Uterus (tissue), 3 donors: ENCODE measurements at regions not wholly inside any gene's neighbourhood (a gene's known extent, or its start where the extent isn't known, plus 50 kb on each side); places are given as distances from the start of the nearest gene placed in this dataset.

ENCODE experiments used
- DNase-seq, 2 donors: peaks; one replicate each; pipeline ENCODE4 v3.0.0-alpha.2; 2019 to 2020
- H3K27ac ChIP-seq, 2 donors: fragments of 200-600 bp; sonication (generic); 1 replicate in 1 of 2; 2 replicates in 1 of 2; pipeline ENCODE4 v1.5.1; 2016 to 2018
- H3K27me3 ChIP-seq, 2 donors: fragments of 200-600 bp; sonication (generic); one replicate each; pipeline ENCODE4 v1.5.1; 2018 to 2019; ENCODE audit warnings: control low read depth in 1 of 2
- H3K36me3 ChIP-seq, 2 donors: fragments of 200-600 bp; sonication (generic); one replicate each; pipeline ENCODE4 v1.5.1; 2019; ENCODE audit warnings: control low read depth in 1 of 2
- H3K4me1 ChIP-seq, 2 donors: fragments of 200-600 bp; sonication (generic); one replicate each; pipeline ENCODE4 v1.5.1; 2018 to 2019; ENCODE audit warnings: control low read depth in 1 of 2
- H3K4me3 ChIP-seq, 2 donors: fragments of 200-600 bp; sonication (generic); 1 replicate in 1 of 2; 2 replicates in 1 of 2; pipeline ENCODE4 v1.5.1; 2018 to 2019; ENCODE audit warnings: mild to moderate bottlenecking in 1 of 2
- H3K9me3 ChIP-seq, 2 donors: fragments of 200-600 bp; sonication (generic); one replicate each; pipeline ENCODE4 v1.5.1; 2019; ENCODE audit warnings: control low read depth in 1 of 2
- CTCF ChIP-seq, 4 experiments: fragments of 200-600 bp in 2 of 4; fragments of 450-650 bp in 2 of 4; sonication (generic) in 2 of 4; IDR thresholded peaks; one replicate each; pipeline ENCODE4 v1.5.1; 2016 to 2019; ENCODE audit warnings: antibody characterized with exemption in 4 of 4, mild to moderate bottlenecking in 2 of 4, moderate library complexity in 1 of 4
- POLR2A ChIP-seq, 2 donors: fragments of 450-650 bp; IDR thresholded peaks; one replicate each; pipeline ENCODE4 v1.6.1; 2016; ENCODE audit warnings: antibody characterized with exemption in 2 of 2, mild to moderate bottlenecking in 1 of 2, moderate library complexity in 1 of 2
- intact Hi-C: fragments of 100-400 bp; cut with DNase I; formaldehyde crosslinking; loops from one replicate; pipeline ENCODE4 v1.15.1; 2023; ENCODE audit warnings: low total_unique reads
- donor health status: DM: yes; HTN: yes; CAD: no.

- Histone ChIP-seq H3K4me3 (no peak overlapping the region), H3K27ac (no peak overlapping the region), H3K36me3 (no peaks in the 10 kb centered on the region), H3K4me1 (no peaks in the 10 kb centered on the region), H3K27me3 (no peaks in the 10 kb centered on the region), H3K9me3 (no peaks in the 10 kb centered on the region)
- intact Hi-C loops: no loop called here
- TF ChIP-seq POLR2A (IDR thresholded peaks at IDR 0.05) (no peak), CTCF (IDR thresholded peaks at IDR 0.05) (no peak)
- no peak for DNase-seq
These were observed 362.4 kb upstream of the PKN2 start for GRCh38 chr1:88321706-88322105.

GRCh38 chr1:88324899-88325298, 359.2 kb upstream of the PKN2 start:
- intact Hi-C loops: no loop called here
- H3K27ac ChIP-seq: no peak overlapping the region
- H3K4me1 ChIP-seq: no peaks in the 10 kb centered on the region
- H3K9me3 ChIP-seq: no peaks in the 10 kb centered on the region
- DNase-seq: no peak
- no peaks in the 10 kb centered on the region for H3K36me3 ChIP-seq
- H3K27me3 ChIP-seq: no peaks in the 10 kb centered on the region
- no peak overlapping the region for H3K4me3 ChIP-seq
- TF ChIP-seq POLR2A (IDR thresholded peaks at IDR 0.05) (no peak), CTCF (IDR thresholded peaks at IDR 0.05) (no peak)

- Histone ChIP-seq H3K4me3 (no peak overlapping the region), H3K36me3 (no peaks in the 10 kb centered on the region), H3K4me1 (no peaks in the 10 kb centered on the region), H3K27ac (peak overlapping the region; percentile 12 to 77), H3K9me3 (no peaks in the 10 kb centered on the region), H3K27me3 (no peaks in the 10 kb centered on the region)
- peak in 1 of 2 donors; percentile 29 for DNase-seq
- TF ChIP-seq CTCF (IDR thresholded peaks at IDR 0.05) (no peak), POLR2A (IDR thresholded peaks at IDR 0.05) (no peak)
- intact Hi-C loops: no loop called here
These were observed 356.4 kb upstream of the PKN2 start for GRCh38 chr1:88327391-88328267.

- no peaks in the 10 kb centered on the region for H3K4me1 ChIP-seq
- H3K36me3 ChIP-seq: no peaks in the 10 kb centered on the region
- no peak overlapping the region for H3K27ac ChIP-seq
- H3K9me3 ChIP-seq: no peaks in the 10 kb centered on the region
- DNase-seq: no peak
- H3K27me3 ChIP-seq: no peaks in the 10 kb centered on the region
- H3K4me3 ChIP-seq: no peak overlapping the region
- no peak for TF ChIP-seq CTCF (IDR thresholded peaks at IDR 0.05)
- no peak for TF ChIP-seq POLR2A (IDR thresholded peaks at IDR 0.05)
- intact Hi-C loops: no loop called here
These were observed 353.9 kb upstream of the PKN2 start for GRCh38 chr1:88330201-88330600.

GRCh38 chr1:88333086-88333695, 350.9 kb upstream of the PKN2 start:
- no peaks in the 10 kb centered on the region for H3K36me3 ChIP-seq
- no peak overlapping the region for H3K4me3 ChIP-seq
- DNase-seq: no peak
- H3K9me3 ChIP-seq: no peaks in the 10 kb centered on the region
- H3K27ac ChIP-seq: no peak overlapping the region
- intact Hi-C loops: no loop called here
- H3K4me1 ChIP-seq: no peaks in the 10 kb centered on the region
- no peaks in the 10 kb centered on the region for H3K27me3 ChIP-seq
- no peak for TF ChIP-seq CTCF (IDR thresholded peaks at IDR 0.05)
- no peak for TF ChIP-seq POLR2A (IDR thresholded peaks at IDR 0.05)
